Thyroid gland (tissue), 4 donors: ENCODE measurements at regions not wholly inside any gene's neighbourhood (a gene's known extent, or its start where the extent isn't known, plus 50 kb on each side); places are given as distances from the start of the nearest gene placed in this dataset.

ENCODE experiments used
- CTCF ChIP-seq, 6 experiments: fragments of 200-600 bp in 3 of 6; fragments of 450-650 bp in 3 of 6; sonication (generic) in 3 of 6; IDR thresholded peaks; one replicate each; pipeline ENCODE4 v1.5.1; 2016 to 2019; ENCODE audit warnings: antibody characterized with exemption in 6 of 6, mild to moderate bottlenecking in 2 of 6, inconsistent platforms in 1 of 6, moderate library complexity in 1 of 6
- POLR2A ChIP-seq, 2 donors: fragments of 450-650 bp; IDR thresholded peaks; one replicate each; pipeline ENCODE4 v1.6.1; 2017; ENCODE audit warnings: antibody characterized with exemption in 2 of 2, mild to moderate bottlenecking in 2 of 2, moderate library complexity in 1 of 2

- TF ChIP-seq CTCF (IDR thresholded peaks at IDR 0.05) (no peak), POLR2A (IDR thresholded peaks at IDR 0.05) (no peak)
These were observed 524.0 kb upstream of the LRRC4C start for GRCh38 chr11:41983475-41983874.
